ENCODE measurements at regions not wholly inside any gene's neighbourhood (a gene's known extent, or its start where the extent isn't known, plus 50 kb on each side); places are given as distances from the start of the nearest gene placed in this dataset.

DNA sequence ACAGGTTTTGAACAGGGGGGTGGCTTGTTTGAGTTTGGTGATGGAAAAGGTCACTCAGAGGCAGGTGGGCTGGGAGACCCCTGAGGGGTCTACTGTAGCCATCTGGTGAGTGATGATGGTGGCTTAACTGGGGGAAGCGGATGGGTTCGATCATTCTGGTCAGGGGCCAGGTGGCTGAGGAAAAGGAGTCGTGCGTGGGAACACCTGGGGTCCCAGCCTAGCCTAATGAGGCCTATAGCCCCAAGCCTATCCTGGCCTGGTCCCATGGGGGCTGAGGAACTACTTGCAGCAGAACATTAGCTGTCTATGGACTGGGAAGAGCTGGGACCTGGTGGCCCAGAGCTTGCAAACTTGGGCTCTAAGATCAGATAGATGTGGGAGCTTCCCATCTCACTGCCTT lies 158.4 kb upstream of the MYL2 start:
- TF ChIP-seq, protein P1, sequence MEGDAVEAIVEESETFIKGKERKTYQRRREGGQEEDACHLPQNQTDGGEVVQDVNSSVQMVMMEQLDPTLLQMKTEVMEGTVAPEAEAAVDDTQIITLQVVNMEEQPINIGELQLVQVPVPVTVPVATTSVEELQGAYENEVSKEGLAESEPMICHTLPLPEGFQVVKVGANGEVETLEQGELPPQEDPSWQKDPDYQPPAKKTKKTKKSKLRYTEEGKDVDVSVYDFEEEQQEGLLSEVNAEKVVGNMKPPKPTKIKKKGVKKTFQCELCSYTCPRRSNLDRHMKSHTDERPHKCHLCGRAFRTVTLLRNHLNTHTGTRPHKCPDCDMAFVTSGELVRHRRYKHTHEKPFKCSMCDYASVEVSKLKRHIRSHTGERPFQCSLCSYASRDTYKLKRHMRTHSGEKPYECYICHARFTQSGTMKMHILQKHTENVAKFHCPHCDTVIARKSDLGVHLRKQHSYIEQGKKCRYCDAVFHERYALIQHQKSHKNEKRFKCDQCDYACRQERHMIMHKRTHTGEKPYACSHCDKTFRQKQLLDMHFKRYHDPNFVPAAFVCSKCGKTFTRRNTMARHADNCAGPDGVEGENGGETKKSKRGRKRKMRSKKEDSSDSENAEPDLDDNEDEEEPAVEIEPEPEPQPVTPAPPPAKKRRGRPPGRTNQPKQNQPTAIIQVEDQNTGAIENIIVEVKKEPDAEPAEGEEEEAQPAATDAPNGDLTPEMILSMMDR (IDR thresholded peaks at IDR 0.05) = no peak
- TF ChIP-seq POLR2AphosphoS5 (IDR thresholded peaks at IDR 0.05) = no peak
- TF ChIP-seq POLR2A (IDR thresholded peaks at IDR 0.05) = no peak
- no peak for TF ChIP-seq EP300 (IDR thresholded peaks at IDR 0.05)
